Endometrium (tissue), 2 donors: ENCODE measurements at regions not wholly inside any gene's neighbourhood (a gene's known extent, or its start where the extent isn't known, plus 50 kb on each side); places are given as distances from the start of the nearest gene placed in this dataset.
A peak's percentile ranks its signal among the peaks of the same experiment; 100 is the strongest.
"Not testable (repeated sequence)": the region's sequence is repeated elsewhere in the genome, so short reads cannot be mapped to it uniquely, and the experiment has no call there.

ENCODE experiments used
- FAIRE-seq: peaks from 2 replicates; lab custom pipeline; 2012; peaks lifted over from hg19 to GRCh38; lab: Jason Lieb, UNC
- donor health status: control.
- donor health status: control.

- no peak for FAIRE-seq
These were observed 121.0 kb upstream of the SLC39A10 start for GRCh38 chr2:195535911-195536522.

- FAIRE-seq: no peak
These were observed 122.1 kb upstream of the SLC39A10 start for GRCh38 chr2:195534971-195535370.

GRCh38 chr2:195533771-195534642 lies 123.0 kb upstream of the SLC39A10 start:
- no peak for FAIRE-seq

- FAIRE-seq: no peak
These were observed 124.3 kb upstream of the SLC39A10 start for GRCh38 chr2:195532628-195533271.

- FAIRE-seq: no peak
These were observed 124.8 kb upstream of the SLC39A10 start for GRCh38 chr2:195532255-195532627.

- no peak for FAIRE-seq
These were observed 125.3 kb upstream of the SLC39A10 start for GRCh38 chr2:195531754-195532153.

GRCh38 chr2:195523242-195523641 lies 133.8 kb upstream of the SLC39A10 start:
- FAIRE-seq: not testable (repeated sequence)

GRCh38 chr2:195521589-195521988 lies 135.4 kb upstream of the SLC39A10 start:
- no peak for FAIRE-seq

GRCh38 chr2:195520671-195521155 lies 136.3 kb upstream of the SLC39A10 start:
- no peak for FAIRE-seq

- no peak for FAIRE-seq
These were observed 141.5 kb upstream of the SLC39A10 start for GRCh38 chr2:195515551-195515950.

- no peak for FAIRE-seq
These were observed 142.7 kb upstream of the SLC39A10 start for GRCh38 chr2:195514365-195514764.

- FAIRE-seq: no peak
These were observed 143.9 kb upstream of the SLC39A10 start for GRCh38 chr2:195513119-195513518.

GRCh38 chr2:195509551-195509950 lies 147.5 kb upstream of the SLC39A10 start:
- FAIRE-seq: no peak

GRCh38 chr2:195508139-195508455 lies 148.9 kb upstream of the SLC39A10 start:
- peak; percentile 72 for FAIRE-seq

GRCh38 chr2:195507447-195508138 lies 149.4 kb upstream of the SLC39A10 start:
- no peak for FAIRE-seq

GRCh38 chr2:195505701-195506100 lies 151.3 kb upstream of the SLC39A10 start:
- no peak for FAIRE-seq

- FAIRE-seq: no peak
These were observed 153.8 kb upstream of the SLC39A10 start for GRCh38 chr2:195503208-195503607.

GRCh38 chr2:195501746-195502145 lies 155.3 kb upstream of the SLC39A10 start:
- no peak for FAIRE-seq

GRCh38 chr2:195500879-195501278 lies 156.1 kb upstream of the SLC39A10 start:
- FAIRE-seq: no peak

- FAIRE-seq: no peak
These were observed 158.1 kb upstream of the SLC39A10 start for GRCh38 chr2:195498839-195499490.

GRCh38 chr2:195498176-195498575 lies 158.8 kb upstream of the SLC39A10 start:
- FAIRE-seq: no peak

GRCh38 chr2:195496991-195497390 lies 160.0 kb upstream of the SLC39A10 start:
- FAIRE-seq: no peak
